ENCODE measurements at regions not wholly inside any gene's neighbourhood (a gene's known extent, or its start where the extent isn't known, plus 50 kb on each side); places are given as distances from the start of the nearest gene placed in this dataset.

DNA sequence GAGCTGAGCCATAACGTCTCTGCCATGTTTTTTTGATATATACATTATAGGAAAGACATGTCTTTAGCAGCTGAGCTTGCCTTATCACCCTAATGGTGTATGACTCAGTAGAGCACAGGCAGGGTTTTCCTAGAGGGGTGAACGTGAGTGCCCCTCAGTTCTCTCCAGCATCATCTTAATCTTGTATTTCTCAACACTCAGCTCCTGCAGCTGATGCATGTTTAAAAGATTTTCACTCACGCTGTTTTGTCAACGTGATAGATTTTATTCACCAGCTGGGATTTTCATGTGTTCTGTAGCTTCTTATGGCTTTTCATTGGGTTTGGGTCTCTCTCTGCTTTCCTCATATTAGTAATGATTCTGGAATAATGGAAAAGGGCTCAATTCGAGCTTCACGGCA, 186.0 kb upstream of the PMFBP1 start:
- TF ChIP-seq, protein P1, sequence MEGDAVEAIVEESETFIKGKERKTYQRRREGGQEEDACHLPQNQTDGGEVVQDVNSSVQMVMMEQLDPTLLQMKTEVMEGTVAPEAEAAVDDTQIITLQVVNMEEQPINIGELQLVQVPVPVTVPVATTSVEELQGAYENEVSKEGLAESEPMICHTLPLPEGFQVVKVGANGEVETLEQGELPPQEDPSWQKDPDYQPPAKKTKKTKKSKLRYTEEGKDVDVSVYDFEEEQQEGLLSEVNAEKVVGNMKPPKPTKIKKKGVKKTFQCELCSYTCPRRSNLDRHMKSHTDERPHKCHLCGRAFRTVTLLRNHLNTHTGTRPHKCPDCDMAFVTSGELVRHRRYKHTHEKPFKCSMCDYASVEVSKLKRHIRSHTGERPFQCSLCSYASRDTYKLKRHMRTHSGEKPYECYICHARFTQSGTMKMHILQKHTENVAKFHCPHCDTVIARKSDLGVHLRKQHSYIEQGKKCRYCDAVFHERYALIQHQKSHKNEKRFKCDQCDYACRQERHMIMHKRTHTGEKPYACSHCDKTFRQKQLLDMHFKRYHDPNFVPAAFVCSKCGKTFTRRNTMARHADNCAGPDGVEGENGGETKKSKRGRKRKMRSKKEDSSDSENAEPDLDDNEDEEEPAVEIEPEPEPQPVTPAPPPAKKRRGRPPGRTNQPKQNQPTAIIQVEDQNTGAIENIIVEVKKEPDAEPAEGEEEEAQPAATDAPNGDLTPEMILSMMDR (IDR thresholded peaks at IDR 0.05; ENCODE audit: extremely low read depth, insufficient read depth, missing control alignments): no peak

DNA sequence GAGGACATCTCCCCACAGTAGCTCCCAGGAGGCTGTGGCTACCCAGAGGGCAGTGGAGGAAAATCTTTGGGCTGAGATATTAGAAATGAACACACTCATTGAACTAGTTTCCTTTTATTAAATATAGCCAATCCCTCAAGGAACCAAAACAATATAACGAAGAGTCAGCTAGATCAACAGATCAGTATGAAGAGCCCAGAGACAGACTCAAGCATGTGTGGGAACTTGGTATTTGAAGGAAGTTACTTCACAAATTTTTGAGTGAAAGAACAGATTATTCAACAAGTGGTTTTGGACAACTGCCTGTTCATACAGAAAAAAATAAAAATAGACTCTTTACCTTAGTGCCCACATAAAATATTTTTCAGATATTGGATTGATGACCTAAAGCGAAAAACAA, 183.6 kb upstream of the PMFBP1 start:
- in situ Hi-C loops (cut with MboI; ENCODE audit: low pct_unique_long_range_greater_than_20kb, low sequenced_read_pairs, unreplicated experiment): no loop called here
- TF ChIP-seq, protein P1 (IDR thresholded peaks at IDR 0.05; ENCODE audit: extremely low read depth, insufficient read depth, missing control alignments): no peak
- DNase-seq (ENCODE audit: low spot score): no peak

More for the DNA sequence above, 186.0 kb upstream of the PMFBP1 start:
- in situ Hi-C loops (cut with MboI; ENCODE audit: low pct_unique_long_range_greater_than_20kb, low sequenced_read_pairs, unreplicated experiment): no loop called here
- DNase-seq (ENCODE audit: low spot score): no peak

DNA sequence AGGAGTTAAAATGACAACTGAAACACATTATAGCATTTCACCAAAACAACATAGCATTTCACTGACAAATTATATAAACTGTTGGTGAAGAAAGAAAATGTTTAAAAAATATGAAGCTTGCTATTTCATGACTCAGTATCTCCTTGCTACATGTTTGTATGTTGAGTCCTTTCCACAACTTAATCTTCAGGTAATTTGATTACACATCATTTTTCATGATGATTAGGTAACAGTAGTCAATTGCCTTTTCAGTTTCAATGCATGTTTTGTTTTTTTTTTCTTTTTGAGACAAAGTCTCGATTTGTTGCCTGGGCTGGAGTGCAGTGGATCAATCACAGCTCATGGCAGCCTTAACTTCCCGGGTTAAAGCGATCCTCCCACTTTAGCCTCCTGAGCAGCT, 177.8 kb upstream of the PMFBP1 start:
- in situ Hi-C loops (cut with MboI; ENCODE audit: low pct_unique_long_range_greater_than_20kb, low sequenced_read_pairs, unreplicated experiment): no loop called here
- no peak for DNase-seq (ENCODE audit: low spot score)
- TF ChIP-seq, protein P1 (IDR thresholded peaks at IDR 0.05; ENCODE audit: extremely low read depth, insufficient read depth, missing control alignments): no peak

DNA sequence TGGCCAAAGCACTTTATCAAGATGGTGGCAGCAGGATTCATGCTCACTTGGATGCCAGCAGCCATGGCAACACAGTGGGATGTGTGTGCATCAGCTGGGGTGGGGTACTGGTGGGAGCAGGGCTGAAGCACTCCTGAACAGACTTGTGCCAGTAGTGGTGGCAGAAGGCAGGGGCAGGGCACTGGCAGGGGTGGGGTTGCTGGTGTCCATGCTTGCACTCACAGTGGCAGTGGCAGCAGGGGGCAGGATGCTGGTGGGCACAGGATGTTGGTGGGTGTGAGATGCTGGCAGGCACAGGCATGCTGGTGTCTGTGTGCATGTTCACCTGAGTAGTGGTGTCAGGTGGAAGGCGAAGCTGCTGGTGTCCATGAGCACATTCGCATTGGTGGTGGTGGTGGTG, 161.0 kb upstream of the PMFBP1 start:
- in situ Hi-C loops (cut with MboI; ENCODE audit: low pct_unique_long_range_greater_than_20kb, low sequenced_read_pairs, unreplicated experiment): no loop called here
- no peak for DNase-seq (ENCODE audit: low spot score)
- TF ChIP-seq, protein P1 (IDR thresholded peaks at IDR 0.05; ENCODE audit: extremely low read depth, insufficient read depth, missing control alignments): no peak

DNA sequence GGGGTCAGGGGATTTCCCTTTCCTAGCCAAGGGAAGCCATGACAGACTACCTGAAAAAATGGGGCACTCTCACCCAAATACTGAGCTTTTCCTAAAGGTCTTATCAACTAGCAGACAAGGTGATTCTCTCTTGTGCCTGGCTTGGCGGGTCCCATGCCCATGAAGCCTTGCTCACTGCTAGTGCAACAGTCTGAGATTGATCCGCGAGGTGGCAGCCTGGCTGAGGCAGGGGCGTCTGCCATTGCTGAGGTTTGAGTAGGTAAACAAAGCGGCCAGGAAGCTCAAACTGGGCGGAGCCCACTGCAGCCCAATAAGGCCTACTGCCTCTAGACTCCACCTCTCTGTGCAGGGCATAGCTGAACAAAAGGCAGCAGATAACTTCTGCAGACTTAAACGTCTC, 152.6 kb upstream of the PMFBP1 start:
- TF ChIP-seq, protein P1 (IDR thresholded peaks at IDR 0.05; ENCODE audit: extremely low read depth, insufficient read depth, missing control alignments): no peak
- no peak for DNase-seq (ENCODE audit: low spot score)
- in situ Hi-C loops (cut with MboI; ENCODE audit: low pct_unique_long_range_greater_than_20kb, low sequenced_read_pairs, unreplicated experiment): no loop called here

DNA sequence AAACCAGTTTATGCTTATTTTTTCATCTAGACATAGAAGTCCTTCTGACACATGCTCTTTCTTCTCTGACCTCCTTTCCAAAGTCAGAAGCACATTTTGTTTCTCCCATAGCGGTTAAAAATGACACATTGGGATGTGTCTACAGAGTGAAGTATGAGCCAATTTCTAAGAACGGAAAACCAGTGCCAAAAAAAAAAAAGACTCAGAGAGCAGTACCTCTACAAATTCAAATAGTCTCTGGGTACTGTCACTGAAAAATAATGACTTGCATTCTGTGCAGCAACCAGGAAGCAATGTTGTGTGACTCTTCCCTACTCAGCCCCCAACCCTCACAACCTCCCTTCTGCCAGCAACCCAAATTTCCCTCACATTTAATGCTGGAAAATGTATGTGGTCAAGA, 145.5 kb upstream of the PMFBP1 start:
- in situ Hi-C loops (cut with MboI; ENCODE audit: low pct_unique_long_range_greater_than_20kb, low sequenced_read_pairs, unreplicated experiment): no loop called here
- TF ChIP-seq, protein P1 (IDR thresholded peaks at IDR 0.05; ENCODE audit: extremely low read depth, insufficient read depth, missing control alignments): no peak
- no peak for DNase-seq (ENCODE audit: low spot score)

DNA sequence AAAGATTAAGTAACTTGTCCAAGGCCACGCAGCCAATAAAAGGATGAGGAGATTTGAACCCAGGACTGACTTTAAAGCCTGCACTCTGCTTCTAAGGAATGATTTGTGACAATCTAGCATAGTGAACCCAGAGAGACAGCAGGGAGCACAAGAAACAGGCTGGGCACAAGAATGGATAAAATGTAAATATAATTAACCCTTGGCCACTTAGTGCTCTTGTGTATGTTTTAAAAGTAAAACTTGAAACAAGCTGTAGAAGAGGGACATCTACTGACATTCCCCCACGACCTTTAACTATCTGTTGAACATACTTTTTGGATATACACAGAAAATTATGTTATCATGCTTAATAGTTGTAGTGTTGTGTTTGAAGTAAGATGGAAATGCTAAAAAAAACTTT, 141.9 kb upstream of the PMFBP1 start:
- TF ChIP-seq, protein P1 (IDR thresholded peaks at IDR 0.05; ENCODE audit: extremely low read depth, insufficient read depth, missing control alignments): no peak
- in situ Hi-C loops (cut with MboI; ENCODE audit: low pct_unique_long_range_greater_than_20kb, low sequenced_read_pairs, unreplicated experiment): no loop called here
- no peak for DNase-seq (ENCODE audit: low spot score)

Data from GM13977 (cell line).